SK-N-MC (cell line): ENCODE measurements at regions not wholly inside any gene's neighbourhood (a gene's known extent, or its start where the extent isn't known, plus 50 kb on each side); places are given as distances from the start of the nearest gene placed in this dataset.

Experiments used
- DNase-seq: peaks from one replicate; pipeline ENCODE4 v3.0.0-alpha.2; 2011; ENCODE audit warnings: low read depth, low spot score
- H3K27ac ChIP-seq: fragments of 200-600 bp; sonication (generic); 2 replicates; pipeline ENCODE4 v1.5.1; 2016; ENCODE audit warnings: mixed run types
- H3K36me3 ChIP-seq: fragments of 200-600 bp; sonication (generic); 2 replicates; pipeline ENCODE4 v1.6.1; 2017; ENCODE audit warnings: antibody characterized with exemption, low read length, mixed read lengths; ENCODE audit not compliant: insufficient read depth
- H3K4me3 ChIP-seq: fragments of 200-600 bp; sonication (generic); 2 replicates; pipeline ENCODE4 v1.5.1; 2016
- H3K9ac ChIP-seq: fragments of 200-600 bp; sonication (generic); 2 replicates; pipeline ENCODE4 v1.8.0; 2017; ENCODE audit warnings: mixed run types, mixed read lengths; ENCODE audit not compliant: insufficient read length
- H3K9me3 ChIP-seq: fragments of 200-600 bp; sonication (generic); 2 replicates; pipeline ENCODE4 v1.6.1; 2017; ENCODE audit warnings: low read depth, mild to moderate bottlenecking, antibody characterized with exemption, low read length, moderate library complexity, mixed read lengths
- EZH2 ChIP-seq: fragments of 200-600 bp; sonication (generic); IDR thresholded peaks from one replicate; pipeline ENCODE4 v1.6.1; 2017; ENCODE audit warnings: antibody characterized with exemption
- FOXP2 ChIP-seq: optimal IDR thresholded peaks from 2 replicates; pipeline ENCODE3; 2011; ENCODE audit warnings: mild to moderate bottlenecking, moderate library complexity; ENCODE audit not compliant: insufficient read depth; ENCODE audit errors: extremely low read length, control extremely low read depth
- POLR2AphosphoS5 ChIP-seq: IDR thresholded peaks from 2 replicates; pipeline ENCODE4 v1.6.1; 2012; ENCODE audit warnings: mild to moderate bottlenecking, low read depth, low read length, borderline replicate concordance

DNA sequence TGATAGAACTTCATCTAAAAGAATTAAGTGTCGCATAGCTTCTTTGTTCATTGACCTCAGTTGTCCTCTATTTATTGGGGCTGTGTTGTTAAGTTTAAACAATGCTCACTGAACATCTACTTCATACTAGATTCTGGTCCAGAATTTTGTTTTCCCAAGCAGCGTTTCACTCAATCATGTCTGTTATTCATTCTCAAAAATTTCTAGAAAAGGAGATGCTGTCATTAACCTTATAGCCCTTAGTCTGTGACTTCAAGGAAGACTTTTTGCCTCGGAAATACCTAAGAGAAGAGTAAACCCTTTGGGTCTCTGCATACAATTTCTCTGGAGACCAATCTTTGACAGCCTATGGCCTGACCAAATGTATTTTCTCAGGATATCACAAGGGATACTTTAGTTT lies 171.7 kb downstream of the FGF1 start:
- DNase-seq: no peak
- Histone ChIP-seq H3K27ac (no peak overlapping the region), H3K36me3 (no peaks in the 10 kb centered on the region), H3K4me3 (no peak overlapping the region), H3K9ac (no peak overlapping the region), H3K9me3 (no peaks in the 10 kb centered on the region)
- TF ChIP-seq FOXP2 (no peak), POLR2AphosphoS5 (no peak), EZH2 (no peak)

DNA sequence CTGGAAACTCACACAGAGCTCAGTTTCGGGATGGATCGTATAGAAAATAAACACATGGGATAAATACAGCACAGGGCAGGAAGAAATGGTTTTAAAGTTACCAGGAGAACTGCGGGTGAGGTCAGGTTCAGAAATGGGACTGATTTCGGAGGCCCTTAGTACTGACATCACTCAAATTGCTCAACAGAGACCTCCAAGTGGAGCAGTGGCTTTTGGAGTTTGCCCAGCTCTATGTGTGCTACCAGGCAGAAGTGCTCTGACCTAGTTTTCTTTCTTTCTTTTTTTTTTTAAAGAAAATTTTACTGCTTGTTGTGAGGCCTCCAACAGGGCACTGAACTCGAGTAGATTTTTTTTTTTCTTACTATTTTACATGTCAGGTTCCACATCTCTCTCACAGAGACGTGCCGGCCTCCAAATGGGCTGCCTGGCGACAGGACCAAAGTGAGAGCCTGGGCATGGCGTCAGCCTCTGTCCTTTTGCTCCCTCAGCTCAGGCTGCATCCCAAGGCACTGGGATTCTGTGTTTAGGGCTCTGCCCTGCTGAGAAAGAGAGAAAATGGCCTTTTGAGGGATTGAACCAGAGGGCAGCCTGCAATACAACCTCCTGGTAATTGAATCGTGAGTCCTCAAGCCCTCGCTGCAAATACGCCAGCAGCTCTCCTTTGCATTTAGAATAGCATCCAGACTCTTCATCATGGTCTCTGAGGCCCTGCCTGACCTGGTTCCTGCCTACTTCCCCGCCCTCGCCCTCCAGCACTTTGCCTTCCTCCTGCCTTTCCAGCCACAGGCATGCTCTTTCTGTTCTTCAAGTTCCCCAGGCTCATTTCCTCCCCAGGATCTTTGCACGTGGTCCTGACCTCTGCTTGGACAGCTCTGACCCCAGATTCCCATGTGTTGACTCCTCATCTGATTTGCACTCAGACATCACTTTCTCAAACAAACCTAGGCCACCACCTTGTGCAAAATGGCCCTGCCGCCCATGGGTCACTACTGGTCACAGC lies 173.5 kb downstream of the FGF1 start:
- DNase-seq: no peak
- TF ChIP-seq EZH2 (no peak), FOXP2 (no peak), POLR2AphosphoS5 (no peak)
- Histone ChIP-seq H3K4me3 (no peak overlapping the region), H3K9ac (no peak overlapping the region), H3K9me3 (no peaks in the 10 kb centered on the region), H3K27ac (no peak overlapping the region), H3K36me3 (no peaks in the 10 kb centered on the region)

DNA sequence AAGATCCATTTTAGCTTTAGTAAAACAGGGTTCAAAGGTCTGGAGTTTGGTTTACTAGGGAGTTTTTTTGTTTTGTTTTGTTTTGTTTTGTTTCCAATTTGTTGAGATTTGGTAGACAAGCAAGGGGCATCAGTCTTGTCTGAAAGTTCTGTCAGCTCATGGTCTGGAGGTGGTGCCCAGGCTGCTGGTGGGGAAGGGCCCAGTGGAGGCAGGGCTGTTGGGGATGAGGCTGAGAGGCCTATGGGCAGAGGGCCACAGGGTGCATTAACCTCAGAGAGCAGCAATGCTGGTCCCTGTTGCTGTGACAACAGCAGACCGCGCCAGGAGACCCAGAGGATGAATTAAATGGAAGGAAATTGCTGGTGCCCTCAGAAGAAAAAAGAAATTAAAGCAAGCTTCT lies 174.5 kb downstream of the FGF1 start:
- no peak for DNase-seq
- Histone ChIP-seq H3K4me3 (no peak overlapping the region), H3K36me3 (no peaks in the 10 kb centered on the region), H3K27ac (no peak overlapping the region), H3K9me3 (no peaks in the 10 kb centered on the region), H3K9ac (no peak overlapping the region)
- no peak for TF ChIP-seq EZH2
- no peak for TF ChIP-seq POLR2AphosphoS5

DNA sequence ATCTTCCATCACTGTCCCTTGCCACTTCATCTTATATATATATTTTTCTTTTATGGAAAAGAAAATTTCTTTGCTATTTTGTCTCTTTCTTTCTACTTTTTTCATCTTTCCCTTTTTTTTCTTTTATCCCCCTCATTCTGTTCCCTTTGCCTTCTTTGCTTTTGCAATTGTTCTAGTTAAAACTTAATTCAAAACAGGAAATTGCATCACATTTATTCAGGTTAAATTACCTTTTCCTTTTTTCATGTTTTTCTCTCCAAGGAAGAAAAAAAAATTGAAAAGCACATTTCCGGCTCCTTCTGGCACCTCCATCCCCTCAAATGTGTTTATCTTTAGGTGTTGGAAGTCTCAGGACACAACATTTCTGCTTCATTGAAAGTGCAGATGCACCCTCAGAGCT lies 176.9 kb downstream of the FGF1 start:
- Histone ChIP-seq H3K9me3 (no peaks in the 10 kb centered on the region), H3K4me3 (no peak overlapping the region), H3K27ac (no peak overlapping the region), H3K36me3 (no peaks in the 10 kb centered on the region), H3K9ac (no peak overlapping the region)
- TF ChIP-seq FOXP2: no peak
- no peak for TF ChIP-seq POLR2AphosphoS5
- no peak for DNase-seq

DNA sequence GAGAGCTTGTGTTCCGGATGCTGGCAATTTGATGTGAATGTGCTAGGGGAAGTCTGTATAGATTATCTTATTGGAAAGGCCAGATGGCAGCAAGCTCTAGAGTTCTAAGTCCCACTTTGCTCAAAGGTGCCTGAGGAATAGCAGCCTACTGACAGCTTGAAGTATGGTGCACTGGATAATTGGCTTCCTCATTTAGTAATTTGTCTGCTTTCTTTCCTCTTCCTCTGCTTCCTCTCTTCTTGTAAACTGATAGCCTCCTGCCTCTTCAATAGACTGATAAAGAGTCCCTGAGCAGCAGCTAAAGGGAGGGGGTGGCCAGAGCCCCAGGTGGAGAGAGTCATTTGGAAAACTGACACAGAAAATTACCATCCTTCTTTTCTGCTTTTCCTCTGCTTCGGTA lies 177.3 kb downstream of the FGF1 start:
- TF ChIP-seq FOXP2: no peak
- TF ChIP-seq EZH2: no peak
- no peak for TF ChIP-seq POLR2AphosphoS5
- Histone ChIP-seq H3K27ac (no peak overlapping the region), H3K36me3 (no peaks in the 10 kb centered on the region), H3K9ac (no peak overlapping the region), H3K9me3 (no peaks in the 10 kb centered on the region), H3K4me3 (no peak overlapping the region)
- DNase-seq: no peak

DNA sequence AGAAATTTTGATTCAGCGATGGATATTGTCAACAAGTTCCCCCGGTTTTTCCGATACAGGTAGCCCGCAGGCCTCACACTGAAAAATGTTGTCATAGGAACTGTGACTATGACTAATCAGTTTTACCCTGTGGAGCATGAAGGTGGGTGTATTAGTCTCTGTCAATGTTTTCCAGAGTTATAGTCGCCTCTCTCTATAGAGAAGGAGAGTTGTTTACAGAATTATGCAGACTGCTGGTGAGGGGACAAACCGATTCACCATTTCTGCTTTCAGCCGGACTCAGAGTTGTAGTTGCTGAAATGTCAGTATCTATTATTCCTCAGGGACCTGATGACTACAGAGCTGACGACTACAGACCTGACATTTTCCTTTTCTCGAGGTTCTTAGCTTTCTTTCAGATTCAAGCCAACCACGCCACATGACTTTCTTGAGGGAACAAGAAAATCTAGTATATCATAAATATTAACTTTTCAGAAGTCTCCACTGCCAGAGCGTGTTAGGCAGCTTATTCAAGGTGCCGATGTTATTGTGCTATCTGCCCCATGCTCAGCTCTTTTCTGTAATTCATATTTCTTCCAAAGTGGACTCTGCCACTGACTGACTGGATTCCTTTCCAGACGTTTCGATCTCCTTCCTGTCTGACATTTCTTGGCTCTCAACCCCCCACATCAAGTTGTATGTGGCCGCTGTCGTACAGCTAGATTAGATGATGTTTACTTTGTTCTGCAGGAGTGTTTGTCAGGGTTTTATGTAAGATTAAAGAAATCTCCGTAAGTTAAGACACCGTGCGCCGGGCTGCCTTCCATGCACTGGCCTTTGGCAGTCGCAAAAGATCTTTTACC lies 178.1 kb downstream of the FGF1 start:
- Histone ChIP-seq H3K9me3 (no peaks in the 10 kb centered on the region), H3K36me3 (no peaks in the 10 kb centered on the region), H3K4me3 (no peak overlapping the region), H3K9ac (no peak overlapping the region), H3K27ac (no peak overlapping the region)
- DNase-seq: no peak
- no peak for TF ChIP-seq FOXP2

DNA sequence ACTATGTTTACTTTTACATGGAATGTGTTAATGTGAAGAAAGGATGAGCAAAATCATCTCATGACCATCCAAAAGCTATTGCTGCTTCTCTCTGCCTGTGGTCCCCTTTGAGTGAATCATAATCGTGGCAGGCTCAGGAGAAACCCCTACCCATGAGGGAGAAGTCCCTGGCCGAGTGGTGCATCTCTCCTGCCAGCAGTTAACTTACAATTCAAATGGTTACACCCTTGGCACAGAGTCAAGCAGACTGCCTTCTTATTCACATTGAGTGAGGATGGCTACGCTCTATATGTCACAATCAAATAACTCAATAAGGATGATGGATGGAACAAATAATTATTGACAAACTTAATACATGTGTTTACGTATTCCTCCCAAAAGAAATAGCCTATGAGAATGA lies 179.1 kb downstream of the FGF1 start:
- Histone ChIP-seq H3K36me3 (no peaks in the 10 kb centered on the region), H3K27ac (no peak overlapping the region), H3K4me3 (no peak overlapping the region), H3K9me3 (no peaks in the 10 kb centered on the region), H3K9ac (no peak overlapping the region)
- no peak for DNase-seq
- TF ChIP-seq FOXP2 (no peak), POLR2AphosphoS5 (no peak), EZH2 (no peak)

DNA sequence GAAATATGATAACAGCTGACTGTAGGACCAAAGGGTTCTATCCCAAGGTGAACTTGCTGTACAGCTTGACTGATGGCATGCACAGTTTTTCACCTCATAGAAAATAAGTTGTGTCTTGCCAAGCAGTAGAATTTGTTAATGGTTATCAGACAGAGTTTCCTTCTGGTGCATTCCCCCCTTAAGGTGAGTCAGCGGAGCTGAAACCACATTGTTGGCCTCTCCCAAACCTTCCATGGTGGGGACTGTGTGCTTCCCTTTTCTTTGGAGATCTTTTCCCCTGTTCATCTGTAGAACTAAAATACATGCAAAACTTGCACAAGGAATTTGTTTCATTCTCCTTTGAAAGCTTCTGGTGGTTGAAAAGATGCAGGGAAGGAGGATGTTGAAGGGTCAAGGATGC lies 179.8 kb downstream of the FGF1 start:
- Histone ChIP-seq H3K9me3 (no peaks in the 10 kb centered on the region), H3K27ac (no peak overlapping the region), H3K9ac (no peak overlapping the region), H3K4me3 (no peak overlapping the region), H3K36me3 (no peaks in the 10 kb centered on the region)
- no peak for DNase-seq
- no peak for TF ChIP-seq EZH2
- no peak for TF ChIP-seq POLR2AphosphoS5
- no peak for TF ChIP-seq FOXP2

DNA sequence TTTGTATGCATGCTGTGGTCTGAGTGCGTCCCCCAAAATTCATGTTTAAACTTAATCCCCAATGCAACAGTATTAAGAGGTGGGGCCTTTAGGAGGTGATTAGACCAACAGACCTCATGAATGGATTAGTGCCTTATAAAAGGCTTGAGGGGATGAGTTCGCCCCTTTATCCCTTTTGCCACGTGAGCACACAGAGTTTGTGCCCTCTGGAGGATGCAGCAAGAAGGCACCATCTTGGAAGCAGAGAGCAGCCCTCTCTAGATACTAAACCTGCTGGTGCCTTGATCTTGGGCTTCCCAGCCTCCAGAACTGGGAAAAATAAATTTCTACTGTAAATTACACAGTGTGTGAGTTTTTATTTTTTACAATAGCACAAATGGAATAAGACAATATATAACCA lies 177.1 kb upstream of the SPRY4 start:
- no peaks in the 10 kb centered on the region for H3K36me3 ChIP-seq
- H3K4me3 ChIP-seq: no peak overlapping the region
- no peak for DNase-seq
- H3K9me3 ChIP-seq: no peaks in the 10 kb centered on the region
- no peak overlapping the region for H3K27ac ChIP-seq
- no peak overlapping the region for H3K9ac ChIP-seq
- TF ChIP-seq POLR2AphosphoS5 (no peak), FOXP2 (no peak), EZH2 (no peak)
